ENCODE measurements at regions not wholly inside any gene's neighbourhood (a gene's known extent, or its start where the extent isn't known, plus 50 kb on each side); places are given as distances from the start of the nearest gene placed in this dataset.

- TF ChIP-seq CTCF (IDR thresholded peaks at IDR 0.05 in 4 of 5, conservative IDR thresholded peaks at IDR 0.05 in 1 of 5) (no peak), POLR2A (IDR thresholded peaks at IDR 0.05) (no peak)
These were observed 210.0 kb upstream of the SKOR2 start for GRCh38 chr18:47461406-47461948.

All from gastrocnemius medialis (tissue), 4 donors.